H1 (cell line): ENCODE measurements at regions not wholly inside any gene's neighbourhood (a gene's known extent, or its start where the extent isn't known, plus 50 kb on each side); places are given as distances from the start of the nearest gene placed in this dataset.

Experiments used
- CTCF ChIA-PET: fragments of 300-600 bp; sonication (Branson Sonifier 250); formaldehyde crosslinking; loops from one replicate; lab custom pipeline; 2021; ENCODE audit not compliant: partially characterized antibody; lab: Charles Lee
- POLR2A ChIA-PET: fragments of 300-600 bp; sonication (Branson Sonifier 250); formaldehyde crosslinking; loops from one replicate; lab custom pipeline; 2021; ENCODE audit warnings: inconsistent platforms; ENCODE audit not compliant: partially characterized antibody; lab: Charles Lee
- DNase-seq, 2 experiments: peaks; one replicate each; pipeline versions ENCODE4 v3.0.0 to v3.0.0-alpha.2; 2010 to 2022; ENCODE audit warnings: low spot score in 2 of 2, low read depth in 1 of 2, mixed read lengths in 1 of 2
- FAIRE-seq: peaks from 2 replicates; lab custom pipeline; 2011; peaks lifted over from hg19 to GRCh38; lab: Jason Lieb, UNC
- H2AFZ ChIP-seq: 2 replicates; pipeline ENCODE4 v1.8.1; 2012; ENCODE audit warnings: low read length, inconsistent platforms
- H2AK5ac ChIP-seq: 2 replicates; pipeline ENCODE4 v1.6.1; 2013; ENCODE audit warnings: low read depth, low read length
- H2BK120ac ChIP-seq: replicated peaks from 2 replicates; pipeline ENCODE3; 2013; ENCODE audit warnings: low read depth, low read length, inconsistent platforms
- H2BK12ac ChIP-seq: 2 replicates; pipeline ENCODE4 v1.6.1; 2013; ENCODE audit warnings: low read depth, low read length
- H2BK15ac ChIP-seq: 2 replicates; pipeline ENCODE4 v1.6.1; 2013; ENCODE audit warnings: low read length
- H2BK20ac ChIP-seq: 2 replicates; pipeline ENCODE4 v1.6.1; 2013; ENCODE audit warnings: low read length
- H2BK5ac ChIP-seq: 2 replicates; pipeline ENCODE4 v1.6.1; 2013; ENCODE audit warnings: low read depth, low read length
- H3K14ac ChIP-seq: 2 replicates; pipeline ENCODE4 v1.6.1; 2013; ENCODE audit warnings: inconsistent platforms; ENCODE audit not compliant: insufficient read length
- H3K18ac ChIP-seq: 2 replicates; pipeline ENCODE4 v1.6.1; 2013; ENCODE audit warnings: low read length; ENCODE audit errors: extremely low read depth
- H3K23ac ChIP-seq: 2 replicates; pipeline ENCODE4 v1.6.1; 2013; ENCODE audit warnings: inconsistent platforms; ENCODE audit not compliant: insufficient read length
- H3K23me2 ChIP-seq: 2 replicates; pipeline ENCODE4 v1.6.1; 2013; ENCODE audit warnings: low read depth, low read length
- H3K27ac ChIP-seq: 2 replicates; pipeline ENCODE4 v1.6.1; 2011; ENCODE audit warnings: low read depth, low read length, inconsistent platforms
- H3K27me3 ChIP-seq, 4 experiments: replicated peaks in 1 of 4; 1 replicate in 1 of 4; 2 replicates in 3 of 4; pipeline versions ENCODE4 v1.6.1 to v1.8.1; 2011 to 2013; ENCODE audit warnings: low read length in 3 of 4, mild to moderate bottlenecking in 3 of 4, inconsistent platforms in 2 of 4, mixed read lengths in 2 of 4, moderate library complexity in 1 of 4; ENCODE audit not compliant: control insufficient read depth in 3 of 4, insufficient read depth in 3 of 4; ENCODE audit errors: extremely low read depth in 1 of 4
- H3K36me3 ChIP-seq, 4 experiments: 2 replicates each; pipeline versions ENCODE4 v1.6.1 to v1.8.1; 2011 to 2013; ENCODE audit warnings: mild to moderate bottlenecking in 4 of 4, low read length in 3 of 4, moderate library complexity in 2 of 4, control low read depth in 1 of 4, inconsistent platforms in 1 of 4; ENCODE audit not compliant: insufficient read depth in 4 of 4, control insufficient read depth in 2 of 4
- H3K4ac ChIP-seq: replicated peaks from 2 replicates; pipeline ENCODE3; 2013; ENCODE audit warnings: low read length, low read depth, mixed read lengths, inconsistent platforms; ENCODE audit not compliant: insufficient read length
- H3K4me1 ChIP-seq, 4 experiments: replicated peaks in 1 of 4; 1 replicate in 1 of 4; 2 replicates in 3 of 4; pipeline versions ENCODE4 v1.6.1 to v1.8.1; 2011 to 2013; ENCODE audit warnings: low read length in 3 of 4, inconsistent platforms in 2 of 4, mixed read lengths in 1 of 4; ENCODE audit not compliant: insufficient read depth in 4 of 4, control insufficient read depth in 3 of 4
- H3K4me2 ChIP-seq, 2 experiments: 2 replicates each; pipeline versions ENCODE4 v1.6.1 to v1.8.1; 2011 to 2013; ENCODE audit warnings: low read depth in 2 of 2, low read length in 2 of 2, control low read depth in 1 of 2, inconsistent platforms in 1 of 2, mild to moderate bottlenecking in 1 of 2; ENCODE audit not compliant: insufficient read depth in 1 of 2
- H3K4me3 ChIP-seq, 4 experiments: fragments of 200-600, 300-600 bp in 1 of 4; sonication (generic), shearing (Covaris generic), sonication (Bioruptor Twin) in 1 of 4; 2 replicates each; pipeline versions ENCODE4 v1.5.1 to v1.8.1; 2011 to 2016; ENCODE audit warnings: low read length in 4 of 4, low read depth in 3 of 4, control low read depth in 2 of 4, inconsistent platforms in 2 of 4, mild to moderate bottlenecking in 2 of 4, mixed read lengths in 1 of 4, moderate library complexity in 1 of 4; ENCODE audit not compliant: insufficient read depth in 2 of 4; ENCODE audit errors: extremely low read depth in 1 of 4
- H3K56ac ChIP-seq: replicated peaks from 2 replicates; pipeline ENCODE3; 2013; ENCODE audit warnings: low read depth, mild to moderate bottlenecking, mixed read lengths, low read length, inconsistent platforms; ENCODE audit not compliant: insufficient read length
- H3K79me1 ChIP-seq: 2 replicates; pipeline ENCODE4 v1.6.1; 2013; ENCODE audit warnings: low read depth, low read length, control low read depth
- H3K79me2 ChIP-seq, 2 experiments: 2 replicates each; pipeline versions ENCODE4 v1.6.1 to v1.8.1; 2012 to 2013; ENCODE audit warnings: low read length in 2 of 2, mild to moderate bottlenecking in 2 of 2, inconsistent platforms in 1 of 2; ENCODE audit not compliant: insufficient read depth in 2 of 2, control insufficient read depth in 1 of 2
- H3K9ac ChIP-seq, 4 experiments: replicated peaks in 1 of 4; 1 replicate in 1 of 4; 2 replicates in 3 of 4; pipeline versions ENCODE4 v1.6.1 to v1.8.1; 2011 to 2013; ENCODE audit warnings: low read depth in 3 of 4, low read length in 3 of 4, control low read depth in 2 of 4, mild to moderate bottlenecking in 2 of 4, moderate library complexity in 2 of 4, inconsistent platforms in 1 of 4; ENCODE audit errors: extremely low read depth in 1 of 4
- H3K9me3 ChIP-seq, 2 experiments: 2 replicates each; pipeline versions ENCODE4 v1.6.1 to v1.8.1; 2012 to 2013; ENCODE audit warnings: mild to moderate bottlenecking in 2 of 2, moderate library complexity in 2 of 2, control low read depth in 1 of 2, inconsistent platforms in 1 of 2, low read depth in 1 of 2, low read length in 1 of 2, mixed read lengths in 1 of 2; ENCODE audit not compliant: insufficient read depth in 2 of 2
- H4K20me1 ChIP-seq, 2 experiments: replicated peaks in 1 of 2; 2 replicates each; pipeline versions ENCODE3 to v1.8.1; 2011 to 2013; ENCODE audit warnings: inconsistent platforms in 2 of 2, low read length in 2 of 2, mild to moderate bottlenecking in 1 of 2; ENCODE audit not compliant: insufficient read depth in 2 of 2, control insufficient read depth in 1 of 2
- H4K5ac ChIP-seq: 2 replicates; pipeline ENCODE4 v1.6.1; 2013; ENCODE audit warnings: low read length, low read depth, mixed read lengths, inconsistent platforms; ENCODE audit not compliant: insufficient read length
- H4K8ac ChIP-seq: 2 replicates; pipeline ENCODE4 v1.8.0; 2013; ENCODE audit warnings: mild to moderate bottlenecking, moderate library complexity, low read length, inconsistent platforms; ENCODE audit not compliant: insufficient read depth; ENCODE audit errors: extremely low read depth
- H4K91ac ChIP-seq: replicated peaks from 2 replicates; pipeline ENCODE3; 2013; ENCODE audit warnings: low read length, mixed read lengths, inconsistent platforms; ENCODE audit not compliant: insufficient read length
- BCL11A ChIP-seq, 2 experiments: IDR thresholded peaks; one replicate each; pipeline ENCODE4 v1.6.1; 2011; ENCODE audit warnings: low read depth in 2 of 2, low read length in 2 of 2, mild to moderate bottlenecking in 2 of 2
- CHD1 ChIP-seq: IDR thresholded peaks from 2 replicates; pipeline ENCODE4 v1.6.1; 2012; ENCODE audit warnings: low read depth, low read length, improper control_type of control experiment
- CTCF ChIP-seq, 3 experiments: IDR thresholded peaks; 1 replicate in 2 of 3; 2 replicates in 1 of 3; pipeline versions ENCODE4 v1.5.1 to v1.6.1; 2011; ENCODE audit warnings: low read length in 3 of 3, mild to moderate bottlenecking in 3 of 3, inconsistent platforms in 2 of 3, low read depth in 1 of 3, moderate library complexity in 1 of 3; ENCODE audit not compliant: insufficient read depth in 1 of 3; ENCODE audit errors: control extremely low read depth in 1 of 3
- JUN ChIP-seq: IDR thresholded peaks from 2 replicates; pipeline ENCODE4 v1.6.1; 2011; ENCODE audit warnings: low read depth, mild to moderate bottlenecking, improper control_type of control experiment, low read length
- KDM4A ChIP-seq: IDR thresholded peaks from one replicate; pipeline ENCODE4 v1.7.1; 2012; ENCODE audit warnings: low read depth, mild to moderate bottlenecking, moderate library complexity, low read length, inconsistent platforms; ENCODE audit not compliant: severe bottlenecking
- MAFK ChIP-seq: IDR thresholded peaks from 2 replicates; pipeline ENCODE4 v1.6.1; 2012; ENCODE audit warnings: low read depth, mild to moderate bottlenecking, improper control_type of control experiment, low read length
- RBBP5 ChIP-seq: IDR thresholded peaks from 2 replicates; pipeline ENCODE4 v1.7.1; 2012; ENCODE audit warnings: low read depth, mild to moderate bottlenecking, inconsistent platforms, low read length, moderate library complexity, borderline replicate concordance
- SAP30 ChIP-seq: fragments of 300-600 bp; sonication (generic); IDR thresholded peaks from 2 replicates; pipeline ENCODE4 v1.7.1; 2012; ENCODE audit warnings: low read length, moderate library complexity, mild to moderate bottlenecking, inconsistent platforms; ENCODE audit not compliant: insufficient read depth, insufficient replicate concordance
- SIRT6 ChIP-seq: IDR thresholded peaks from one replicate; pipeline ENCODE4 v1.7.1; 2012; ENCODE audit warnings: low read length, inconsistent platforms
- SP4 ChIP-seq: IDR thresholded peaks from 2 replicates; pipeline ENCODE4 v1.6.1; 2012; ENCODE audit warnings: low read length, inconsistent platforms
- TCF12 ChIP-seq: IDR thresholded peaks from 2 replicates; pipeline ENCODE4 v1.6.1; 2011; ENCODE audit warnings: low read depth, mild to moderate bottlenecking, low read length
- WGBS, 2 experiments: shearing (Covaris generic) in 1 of 2; methylation state at CpG; one replicate each; pipeline versions ENCODE4 v1.1.6 to v1.1.7; 2013 to 2015; ENCODE audit warnings: low lambda C conversion rate in 2 of 2, mixed read lengths in 2 of 2, inconsistent platforms in 1 of 2, low coverage in 1 of 2, missing lambda C conversion rate in 1 of 2; ENCODE audit not compliant: insufficient replicate concordance in 2 of 2, insufficient coverage in 1 of 2, insufficient read length in 1 of 2; ENCODE audit errors: extremely low coverage in 1 of 2, missing lambda C conversion rate in 1 of 2; 5-methylcytosine and 5-hydroxymethylcytosine counted together

- Histone ChIP-seq H3K23me2 (no peaks in the 10 kb centered on the region; the same call in 1 of the 2 replicates), H3K9ac (no peak overlapping the region), H4K20me1 (no peaks in the 10 kb centered on the region), H2BK15ac (no peak overlapping the region), H2BK20ac (no peak overlapping the region), H3K27me3 (no peaks in the 10 kb centered on the region), H3K56ac (no peak overlapping the region), H4K91ac (no peak overlapping the region), H3K4me2 (no peak overlapping the region), H2AK5ac (no peak overlapping the region), H3K4me1 (no peaks in the 10 kb centered on the region), H3K4ac (no peak overlapping the region), H2BK120ac (no peak overlapping the region), H3K79me2 (no peaks in the 10 kb centered on the region), H2AFZ (no peak overlapping the region), H4K8ac (no peak overlapping the region), H3K9me3 (peaks cover 10 to 13% of the 10 kb centered on the region in 2 experiments), H3K36me3 (no peaks in the 10 kb centered on the region), H3K14ac (no peak overlapping the region), H3K23ac (no peak overlapping the region), H3K18ac (no peak overlapping the region), H4K5ac (no peak overlapping the region), H3K4me3 (no peak overlapping the region), H2BK5ac (no peak overlapping the region), H3K79me1 (no peaks in the 10 kb centered on the region), H3K27ac (no peak overlapping the region), H2BK12ac (no peak overlapping the region)
- WGBS, 2 experiments, result 84% methylated on average over 8 of the region's 8 CpGs; no CpG with 5 or more reads in 1 of the 2 experiments
- POLR2A ChIA-PET, result no interaction called here
- FAIRE-seq (no peak), DNase-seq (no peak)
- CTCF ChIA-PET, result interaction anchor here (1.1 to 1.3 kb wide), 2 partner anchors 25 to 30 kb away, joined by 3 to 4 read pairs; no protein-coding TSS in a partner anchor
- no peak for TF ChIP-seq CTCF (IDR thresholded peaks at IDR 0.05; ENCODE audit: control extremely low read depth in 1 of 3, insufficient read depth in 1 of 3, low read depth in 1 of 3, low read length in 3 of 3)
- TF ChIP-seq CHD1, result no peak
- TF ChIP-seq SAP30, result no peak
- no peak for TF ChIP-seq MAFK
- TF ChIP-seq SP4, result no peak
- TF ChIP-seq JUN, result no peak
- TF ChIP-seq BCL11A (IDR thresholded peaks at IDR 0.05; ENCODE audit: low read depth in 2 of 2, low read length in 2 of 2), result no peak
- TF ChIP-seq SIRT6, result no peak
- no peak for TF ChIP-seq TCF12
- no peak for TF ChIP-seq RBBP5
- TF ChIP-seq KDM4A, result no peak
Observed at GRCh38 chr7:4527988-4528636, 154.0 kb upstream of the FOXK1 start.
